Neural cell (in vitro differentiated cells): ENCODE measurements at regions not wholly inside any gene's neighbourhood (a gene's known extent, or its start where the extent isn't known, plus 50 kb on each side); places are given as distances from the start of the nearest gene placed in this dataset.

Experiments used
- H2AFZ ChIP-seq: fragments of 200-600, 300-800 bp; sonication (generic), shearing (Covaris generic); 2 replicates; pipeline ENCODE4 v1.6.0; 2014; ENCODE audit warnings: low read depth, mild to moderate bottlenecking, antibody characterized with exemption, low read length, moderate library complexity
- H3F3A ChIP-seq: fragments of 200-600 bp; shearing (Covaris generic); 2 replicates; pipeline ENCODE4 v1.6.1; 2016; ENCODE audit warnings: mild to moderate bottlenecking, moderate library complexity, mixed read lengths, antibody characterized with exemption, low read length; ENCODE audit not compliant: insufficient read depth, poor library complexity, severe bottlenecking
- H3K27ac ChIP-seq: fragments of 200-600, 300-800 bp; sonication (generic), shearing (Covaris generic); 2 replicates; pipeline ENCODE4 v1.5.1; 2014; ENCODE audit warnings: mild to moderate bottlenecking, low read length, moderate library complexity
- H3K27me3 ChIP-seq: fragments of 300-800, 200-600 bp; sonication (generic), shearing (Covaris generic); 2 replicates; pipeline ENCODE4 v1.6.0; 2014; ENCODE audit warnings: mild to moderate bottlenecking, low read depth, low read length, moderate library complexity; ENCODE audit not compliant: insufficient read depth
- H3K36me3 ChIP-seq: fragments of 300-800, 200-600 bp; sonication (generic), shearing (Covaris generic); 2 replicates; pipeline ENCODE4 v1.5.1; 2014; ENCODE audit warnings: mild to moderate bottlenecking, antibody characterized with exemption, low read length, moderate library complexity; ENCODE audit not compliant: insufficient read depth
- H3K4me2 ChIP-seq: fragments of 300-800, 200-600 bp; sonication (generic), shearing (Covaris generic); 2 replicates; pipeline ENCODE4 v1.6.0; 2014; ENCODE audit warnings: mild to moderate bottlenecking, low read length
- H3K4me3 ChIP-seq: fragments of 300-800, 200-600 bp; sonication (generic), shearing (Covaris generic); 2 replicates; pipeline ENCODE4 v1.5.1; 2014; ENCODE audit warnings: mild to moderate bottlenecking, low read length, moderate library complexity
- H3K79me2 ChIP-seq: fragments of 200-600 bp; shearing (Covaris generic); replicated peaks from 2 replicates; pipeline ENCODE4 v1.6.0; 2014; ENCODE audit warnings: mild to moderate bottlenecking, low read length, moderate library complexity; ENCODE audit not compliant: insufficient read depth
- H3K9ac ChIP-seq: fragments of 300-800, 200-600 bp; sonication (generic), shearing (Covaris generic); 2 replicates; pipeline ENCODE4 v1.6.1; 2016; ENCODE audit warnings: mild to moderate bottlenecking, low read length, mixed read lengths
- H3K9me2 ChIP-seq: fragments of 200-600 bp; shearing (Covaris generic); 2 replicates; pipeline ENCODE4 v1.6.1; 2016; ENCODE audit warnings: mild to moderate bottlenecking, low read length, mixed read lengths; ENCODE audit not compliant: insufficient read depth
- H3K9me3 ChIP-seq: fragments of 200-600, 300-800 bp; sonication (generic), shearing (Covaris generic); 2 replicates; pipeline ENCODE4 v1.6.1; 2016; ENCODE audit warnings: mild to moderate bottlenecking, mixed run types, low read length, moderate library complexity, mixed read lengths
- H4K20me1 ChIP-seq: fragments of 200-600 bp; shearing (Covaris generic); 2 replicates; pipeline ENCODE4 v1.6.1; 2016; ENCODE audit warnings: mild to moderate bottlenecking, mixed run types; ENCODE audit not compliant: insufficient read depth
- CTCF ChIP-seq: fragments of 450-650 bp; IDR thresholded peaks from 2 replicates; pipeline ENCODE4 v1.5.1; 2014; ENCODE audit warnings: antibody characterized with exemption, mild to moderate bottlenecking, moderate library complexity; ENCODE audit not compliant: poor library complexity, severe bottlenecking
- EP300 ChIP-seq: fragments of 450-650 bp; conservative IDR thresholded peaks from 2 replicates; pipeline ENCODE4 v1.6.1; 2014; ENCODE audit warnings: antibody characterized with exemption, mild to moderate bottlenecking, moderate library complexity; ENCODE audit not compliant: poor library complexity, severe bottlenecking
- EZH2 ChIP-seq: fragments of 200-600, 300-800 bp; shearing (Covaris generic), sonication (generic); IDR thresholded peaks from 2 replicates; pipeline ENCODE4 v1.6.1; 2014; ENCODE audit warnings: antibody characterized with exemption, low read length, borderline replicate concordance, mild to moderate bottlenecking; ENCODE audit not compliant: insufficient read depth, poor library complexity, severe bottlenecking
- MXI1 ChIP-seq: fragments of 450-650 bp; conservative IDR thresholded peaks from 2 replicates; pipeline ENCODE4 v1.6.1; 2014; ENCODE audit warnings: antibody characterized with exemption, mild to moderate bottlenecking; ENCODE audit not compliant: poor library complexity, severe bottlenecking
- POLR2AphosphoS5 ChIP-seq: IDR thresholded peaks from 2 replicates; pipeline ENCODE4 v1.6.1; 2012
- RAD21 ChIP-seq: fragments of 450-650 bp; conservative IDR thresholded peaks from 2 replicates; pipeline ENCODE4 v1.6.1; 2014; ENCODE audit warnings: antibody characterized with exemption, mild to moderate bottlenecking, moderate library complexity
- SMC3 ChIP-seq: fragments of 450-650 bp; conservative IDR thresholded peaks from 2 replicates; pipeline ENCODE4 v1.6.1; 2014; ENCODE audit warnings: antibody characterized with exemption, mild to moderate bottlenecking, moderate library complexity; ENCODE audit not compliant: poor library complexity
- TAF1 ChIP-seq: IDR thresholded peaks from 2 replicates; pipeline ENCODE4 v1.6.1; 2012; ENCODE audit warnings: low read depth
- TF ChIP-seq, protein P1 (sequence below): IDR thresholded peaks from 2 replicates; pipeline ENCODE4 v1.6.1; 2012; ENCODE audit warnings: borderline replicate concordance

- peaks cover 3% of the 10 kb centered on the region for H3K9me3 ChIP-seq
- H3K4me2 ChIP-seq = no peak overlapping the region
- no peaks in the 10 kb centered on the region for H3F3A ChIP-seq
- no peak overlapping the region for H3K27ac ChIP-seq
- H3K9me2 ChIP-seq = no peaks in the 10 kb centered on the region
- no peaks in the 10 kb centered on the region for H3K27me3 ChIP-seq
- H3K4me3 ChIP-seq = no peak overlapping the region
- H3K36me3 ChIP-seq = no peaks in the 10 kb centered on the region
- H2AFZ ChIP-seq = no peak overlapping the region
- H4K20me1 ChIP-seq = no peaks in the 10 kb centered on the region
- no peak overlapping the region for H3K9ac ChIP-seq
- no peaks in the 10 kb centered on the region for H3K79me2 ChIP-seq
- TF ChIP-seq TAF1 (no peak), SMC3 (no peak), CTCF (no peak), EP300 (no peak), MXI1 (no peak), EZH2 (no peak), POLR2AphosphoS5 (no peak), RAD21 (no peak)
- TF ChIP-seq, protein P1, sequence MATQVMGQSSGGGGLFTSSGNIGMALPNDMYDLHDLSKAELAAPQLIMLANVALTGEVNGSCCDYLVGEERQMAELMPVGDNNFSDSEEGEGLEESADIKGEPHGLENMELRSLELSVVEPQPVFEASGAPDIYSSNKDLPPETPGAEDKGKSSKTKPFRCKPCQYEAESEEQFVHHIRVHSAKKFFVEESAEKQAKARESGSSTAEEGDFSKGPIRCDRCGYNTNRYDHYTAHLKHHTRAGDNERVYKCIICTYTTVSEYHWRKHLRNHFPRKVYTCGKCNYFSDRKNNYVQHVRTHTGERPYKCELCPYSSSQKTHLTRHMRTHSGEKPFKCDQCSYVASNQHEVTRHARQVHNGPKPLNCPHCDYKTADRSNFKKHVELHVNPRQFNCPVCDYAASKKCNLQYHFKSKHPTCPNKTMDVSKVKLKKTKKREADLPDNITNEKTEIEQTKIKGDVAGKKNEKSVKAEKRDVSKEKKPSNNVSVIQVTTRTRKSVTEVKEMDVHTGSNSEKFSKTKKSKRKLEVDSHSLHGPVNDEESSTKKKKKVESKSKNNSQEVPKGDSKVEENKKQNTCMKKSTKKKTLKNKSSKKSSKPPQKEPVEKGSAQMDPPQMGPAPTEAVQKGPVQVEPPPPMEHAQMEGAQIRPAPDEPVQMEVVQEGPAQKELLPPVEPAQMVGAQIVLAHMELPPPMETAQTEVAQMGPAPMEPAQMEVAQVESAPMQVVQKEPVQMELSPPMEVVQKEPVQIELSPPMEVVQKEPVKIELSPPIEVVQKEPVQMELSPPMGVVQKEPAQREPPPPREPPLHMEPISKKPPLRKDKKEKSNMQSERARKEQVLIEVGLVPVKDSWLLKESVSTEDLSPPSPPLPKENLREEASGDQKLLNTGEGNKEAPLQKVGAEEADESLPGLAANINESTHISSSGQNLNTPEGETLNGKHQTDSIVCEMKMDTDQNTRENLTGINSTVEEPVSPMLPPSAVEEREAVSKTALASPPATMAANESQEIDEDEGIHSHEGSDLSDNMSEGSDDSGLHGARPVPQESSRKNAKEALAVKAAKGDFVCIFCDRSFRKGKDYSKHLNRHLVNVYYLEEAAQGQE = no peak
Observed at GRCh38 chr16:86971251-86971650, 345.9 kb downstream of the C16orf95 start.

- Histone ChIP-seq H3K9me3 (peaks cover 3% of the 10 kb centered on the region), H3K27ac (no peak overlapping the region), H3F3A (no peaks in the 10 kb centered on the region), H3K4me3 (no peak overlapping the region), H3K27me3 (no peaks in the 10 kb centered on the region), H3K9ac (no peak overlapping the region), H3K9me2 (no peaks in the 10 kb centered on the region), H4K20me1 (no peaks in the 10 kb centered on the region), H3K4me2 (no peak overlapping the region), H3K79me2 (no peaks in the 10 kb centered on the region), H3K36me3 (no peaks in the 10 kb centered on the region), H2AFZ (no peak overlapping the region)
- no peak for TF ChIP-seq EZH2
Observed at GRCh38 chr16:86974120-86974519, 343.1 kb downstream of the C16orf95 start.

DNA sequence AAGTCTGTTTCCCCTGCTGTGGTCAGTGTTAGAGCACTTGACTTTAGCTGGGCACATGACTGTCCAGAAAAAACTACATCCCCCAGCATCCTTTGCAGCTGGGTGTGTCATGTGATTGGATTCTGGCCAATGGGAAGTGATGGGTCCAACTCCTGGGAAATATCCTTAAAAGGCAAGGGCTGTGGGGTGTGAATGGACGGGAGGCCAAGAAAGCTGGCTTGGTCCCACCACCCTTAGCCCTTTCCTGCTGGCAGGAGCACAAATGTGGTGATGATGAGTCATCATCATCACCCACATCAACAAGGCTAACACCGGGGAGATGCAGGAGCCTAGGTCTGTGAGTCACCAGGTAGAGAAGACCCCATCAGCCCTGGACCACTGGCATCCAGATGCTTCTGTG, 341.7 kb downstream of the C16orf95 start:
- H3K79me2 ChIP-seq = no peaks in the 10 kb centered on the region
- no peaks in the 10 kb centered on the region for H4K20me1 ChIP-seq
- H3K4me3 ChIP-seq = no peak overlapping the region
- H3K9me3 ChIP-seq = no peaks in the 10 kb centered on the region
- no peak overlapping the region for H3K4me2 ChIP-seq
- H3K36me3 ChIP-seq = no peaks in the 10 kb centered on the region
- no peak overlapping the region for H3K27ac ChIP-seq
- no peak overlapping the region for H3K9ac ChIP-seq
- H3F3A ChIP-seq = no peaks in the 10 kb centered on the region
- H3K27me3 ChIP-seq = no peaks in the 10 kb centered on the region
- no peak overlapping the region for H2AFZ ChIP-seq
- no peaks in the 10 kb centered on the region for H3K9me2 ChIP-seq
- TF ChIP-seq RAD21 (no peak), TAF1 (no peak), SMC3 (no peak), EP300 (no peak), CTCF (no peak), EZH2 (no peak), POLR2AphosphoS5 (no peak), MXI1 (no peak)
- TF ChIP-seq, protein P1 = no peak
